Astrocyte of the hippocampus (primary cell): ENCODE measurements at regions not wholly inside any gene's neighbourhood (a gene's known extent, or its start where the extent isn't known, plus 50 kb on each side); places are given as distances from the start of the nearest gene placed in this dataset.
"Not testable (repeated sequence)": the region's sequence is repeated elsewhere in the genome, so short reads cannot be mapped to it uniquely, and the experiment has no call there.

Experiments
- DNase-seq: peaks from one replicate; pipeline ENCODE4 v3.0.0; 2011; ENCODE audit warnings: low read depth, low spot score

DNA sequence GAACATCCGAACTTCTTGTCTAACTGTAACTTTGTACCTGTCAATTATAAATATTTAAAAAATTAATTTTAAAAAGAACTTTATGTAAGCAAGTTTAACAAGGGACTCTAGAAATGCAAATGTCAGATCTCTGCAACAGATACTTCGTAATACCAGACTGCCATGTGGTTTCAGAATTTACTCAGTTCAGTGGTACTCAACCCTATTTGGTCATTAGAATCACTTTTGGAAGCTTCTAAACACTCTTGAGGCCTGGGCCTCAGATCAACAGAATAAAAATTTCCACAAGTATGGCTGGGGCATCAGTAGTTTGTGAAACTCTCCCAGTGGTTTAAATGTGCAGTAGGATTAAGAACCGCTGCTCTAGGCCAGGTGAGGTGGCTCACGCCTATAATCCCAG lies 139.5 kb upstream of the SMYD2 start:
- DNase-seq = no peak

DNA sequence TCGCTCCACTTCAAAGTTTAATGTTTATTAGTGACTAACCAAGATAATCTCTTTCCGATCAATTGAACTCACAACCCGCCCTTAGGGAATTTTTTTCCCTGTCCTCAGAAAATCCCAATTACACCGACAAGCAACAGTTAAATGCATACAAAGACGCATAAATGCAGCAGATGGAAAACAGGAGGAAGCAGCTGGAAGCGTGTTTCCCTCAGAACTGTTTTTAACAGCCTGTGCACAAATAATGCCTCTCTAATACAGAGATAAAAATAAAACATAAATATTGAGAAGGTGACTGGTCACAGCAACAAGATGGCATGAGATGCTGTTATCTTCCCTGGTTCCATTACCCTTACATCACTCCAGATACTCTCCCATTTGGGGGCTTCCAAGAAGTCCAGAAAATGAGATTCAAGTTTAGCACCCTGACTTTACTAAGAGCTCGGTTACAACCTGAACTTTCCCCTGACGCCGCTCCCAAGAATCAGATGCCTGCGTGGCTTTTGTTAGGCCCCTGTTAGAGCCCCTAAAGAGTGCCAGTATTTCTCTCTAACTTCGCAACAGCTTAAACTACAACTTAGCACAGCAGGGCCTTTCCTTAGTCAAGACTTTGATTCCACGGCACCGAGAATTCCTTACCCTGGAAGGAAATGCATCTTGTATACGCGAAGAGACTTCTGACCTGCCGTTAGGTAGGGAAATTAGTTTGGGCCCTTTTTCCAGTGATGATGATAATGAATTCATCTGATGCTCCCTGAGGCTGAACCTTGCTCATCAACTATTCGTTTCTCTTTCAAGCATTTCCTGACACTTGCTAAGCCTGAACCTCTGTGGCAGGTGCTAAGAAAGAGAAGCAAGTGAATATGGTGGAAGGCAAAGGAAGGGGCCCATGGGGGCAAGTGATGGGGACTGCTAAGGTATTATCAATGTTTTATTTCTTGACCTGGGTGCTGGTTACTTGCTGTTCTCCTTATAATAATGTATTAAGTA lies 137.7 kb upstream of the SMYD2 start:
- no peak for DNase-seq

GRCh38 chr1:214144521-214144920 lies 136.4 kb upstream of the SMYD2 start:
- not testable (repeated sequence) for DNase-seq

GRCh38 chr1:214146523-214146922 lies 134.4 kb upstream of the SMYD2 start:
- DNase-seq = peak; percentile 37

DNA sequence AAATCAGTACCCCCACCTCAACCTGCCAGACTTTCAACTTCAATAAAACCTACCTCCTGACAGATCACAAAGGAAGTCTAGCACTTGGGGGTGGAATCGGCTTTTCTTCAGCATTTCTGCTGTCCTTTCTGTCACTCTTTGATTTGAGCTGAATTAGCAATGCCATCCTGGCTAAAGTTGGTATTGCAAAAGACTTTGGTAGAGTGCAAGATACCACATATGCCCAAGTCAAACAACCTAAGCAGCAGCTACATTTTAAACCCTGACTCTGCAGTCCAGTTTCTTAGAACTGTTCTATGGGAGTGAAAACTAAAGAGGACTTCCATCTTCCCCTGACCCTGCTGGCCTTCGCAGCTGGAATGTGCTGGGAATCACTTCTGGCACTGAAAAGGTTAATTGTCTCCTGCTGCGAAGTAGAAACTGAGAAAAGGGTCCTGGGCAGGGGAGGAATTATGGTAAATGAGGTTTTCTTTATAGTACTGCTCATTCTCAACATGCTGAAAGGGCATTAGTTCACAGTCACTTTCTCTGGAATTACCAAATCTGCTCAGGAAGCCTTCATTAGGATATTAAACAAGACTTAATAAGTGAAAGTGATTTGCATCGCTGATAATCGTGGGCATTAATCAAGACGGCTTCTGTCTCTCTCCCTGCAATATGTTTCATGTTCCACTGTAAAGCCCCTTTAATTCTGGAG lies 126.2 kb upstream of the SMYD2 start:
- no peak for DNase-seq

DNA sequence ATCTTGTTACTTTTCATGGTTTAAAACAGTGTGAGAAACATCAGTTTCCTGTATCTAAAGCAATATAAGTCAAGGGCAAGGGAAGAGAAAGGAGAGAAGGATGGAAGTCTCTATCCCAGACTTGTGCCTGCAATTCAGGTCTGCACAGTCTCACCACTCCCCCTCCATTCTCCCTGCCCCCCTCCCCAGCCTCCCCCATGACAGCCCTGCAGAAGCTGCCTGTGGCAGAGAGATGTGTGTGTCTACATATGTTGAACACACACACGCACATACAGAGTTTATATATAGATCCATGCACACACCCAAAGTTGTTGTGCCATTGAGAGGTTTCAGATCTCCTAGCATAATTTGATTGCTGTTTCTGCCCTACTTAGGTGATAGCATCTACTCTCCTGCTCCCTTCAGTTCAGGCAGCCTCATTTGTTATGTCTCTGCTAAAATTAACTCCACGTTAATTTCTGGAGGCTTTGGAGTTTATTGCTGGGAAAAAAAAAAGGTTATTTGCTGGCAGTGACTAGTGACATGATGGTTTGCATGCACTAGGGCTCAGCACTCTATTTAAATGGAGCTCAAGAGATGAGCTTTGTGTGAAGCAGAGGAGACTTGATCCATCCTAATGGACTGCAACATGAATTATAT lies 124.9 kb upstream of the SMYD2 start:
- no peak for DNase-seq

DNA sequence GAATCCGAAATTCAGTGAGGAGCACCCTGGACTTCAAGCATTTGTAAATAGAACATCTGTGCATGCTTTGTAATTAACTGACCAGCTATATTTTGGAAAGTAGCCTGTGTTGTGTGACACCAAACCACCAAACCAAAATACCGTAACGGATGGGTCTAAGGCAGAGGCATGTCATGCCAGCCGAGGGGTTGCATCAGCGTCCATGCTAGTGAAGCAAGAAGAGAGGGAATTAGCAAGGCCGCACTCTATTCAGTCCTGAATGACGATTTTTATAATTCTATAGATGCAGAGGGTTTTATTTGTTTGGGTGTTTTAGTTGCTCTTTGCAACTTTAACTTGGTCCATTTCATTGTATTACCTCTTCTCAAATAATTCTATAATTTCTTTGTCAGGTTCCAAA lies 116.8 kb upstream of the SMYD2 start:
- DNase-seq = no peak

DNA sequence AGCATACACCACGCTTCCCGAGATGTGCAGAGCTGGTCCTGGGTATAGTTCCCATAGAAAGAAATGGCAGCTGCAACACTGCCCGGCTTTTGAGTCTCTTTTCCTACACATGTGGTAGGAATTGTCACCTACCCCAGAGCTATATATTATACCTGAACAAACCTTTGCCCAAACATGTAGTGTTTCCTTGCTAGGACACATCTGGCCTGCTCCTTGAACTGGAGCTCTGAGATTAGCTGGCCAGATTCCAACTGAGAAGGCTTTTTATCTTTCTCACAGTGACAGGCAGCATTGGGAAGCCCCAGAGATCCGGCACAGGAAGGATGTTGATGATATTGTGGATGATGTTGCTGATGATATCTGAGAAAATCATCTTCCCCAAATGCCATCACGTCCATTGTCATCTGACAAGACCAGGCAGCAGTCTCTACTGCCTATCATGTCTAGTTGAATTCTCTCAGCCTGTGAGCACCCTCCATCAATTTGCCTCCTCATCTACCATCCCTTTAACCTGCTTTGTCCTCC lies 115.0 kb upstream of the SMYD2 start:
- DNase-seq = no peak

GRCh38 chr1:214174508-214175199 lies 106.3 kb upstream of the SMYD2 start:
- no peak for DNase-seq

- DNase-seq = no peak
Measured at GRCh38 chr1:214178102-214178501, 102.9 kb upstream of the SMYD2 start.

GRCh38 chr1:214184992-214185391 lies 96.0 kb upstream of the SMYD2 start:
- DNase-seq = no peak

DNA sequence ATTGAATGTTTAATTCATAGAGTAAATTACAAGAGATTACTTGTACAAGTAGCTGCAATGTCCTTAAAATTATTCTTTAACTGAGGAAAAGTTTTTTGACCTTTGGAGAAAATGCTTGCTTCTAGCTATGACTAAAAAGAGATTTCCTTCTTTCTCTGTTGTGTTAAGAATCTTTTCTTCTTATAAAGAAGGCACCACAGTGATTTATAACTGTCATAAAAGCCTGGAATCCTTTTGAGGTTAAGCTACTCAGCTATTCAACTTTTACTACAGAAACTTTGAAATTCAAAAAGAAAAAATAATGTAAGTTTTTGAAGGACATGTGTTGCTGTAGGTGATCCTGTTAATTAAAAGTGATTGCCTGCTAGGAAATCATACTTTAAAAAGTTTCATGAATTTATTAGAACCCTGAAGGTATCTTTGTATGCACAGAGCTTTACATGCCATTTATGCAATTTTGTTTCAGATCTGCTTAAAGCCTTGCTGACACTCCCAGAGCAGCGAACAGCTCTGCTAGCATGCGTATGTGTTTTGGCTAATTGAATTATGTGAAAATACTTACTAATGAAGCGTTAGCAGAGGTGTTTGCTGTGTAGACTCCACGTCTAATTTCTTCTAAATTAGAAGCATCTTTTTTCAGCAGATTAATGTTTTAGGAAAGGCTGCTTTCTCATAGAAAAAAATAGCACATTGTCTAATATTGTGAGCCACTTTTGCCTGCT lies 94.7 kb upstream of the SMYD2 start:
- no peak for DNase-seq

DNA sequence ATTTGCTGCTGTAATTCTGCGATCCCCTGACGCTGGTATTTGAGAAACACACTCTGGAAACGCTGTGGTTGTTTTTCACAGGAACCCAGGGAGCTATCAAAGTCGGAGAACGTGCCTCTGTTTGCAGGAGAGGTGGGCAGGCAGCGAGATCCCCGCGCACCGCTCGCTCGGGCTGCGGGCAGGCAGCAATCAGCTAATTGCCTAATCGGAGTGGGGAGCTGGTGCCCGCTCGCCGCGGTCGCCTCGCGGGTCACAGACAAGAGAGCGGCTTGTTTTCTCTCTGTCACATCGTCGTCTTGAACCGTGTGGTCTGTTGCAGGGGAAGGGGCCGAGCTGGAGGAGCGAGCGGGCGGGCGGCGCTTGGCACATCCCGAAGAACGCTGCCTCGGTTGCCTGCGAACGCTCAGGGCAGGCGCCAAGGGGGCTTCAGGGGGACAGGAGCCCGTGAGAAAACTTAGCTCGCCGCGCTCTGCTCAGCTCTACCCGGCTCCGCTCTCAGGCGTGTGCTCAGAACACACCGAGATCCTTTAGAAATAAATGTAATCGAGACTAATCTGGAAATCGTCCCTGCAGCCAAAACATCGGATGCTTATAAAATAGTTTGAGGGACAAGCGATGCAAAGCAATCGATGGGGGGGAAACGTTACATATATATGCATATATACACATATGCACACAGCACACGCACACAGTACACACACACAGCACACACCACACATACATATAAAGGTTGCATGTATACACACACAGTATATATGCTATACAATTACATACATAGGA lies 93.6 kb upstream of the SMYD2 start:
- DNase-seq = peak; percentile 44

- DNase-seq = peak; percentile 17
Measured at GRCh38 chr1:214187933-214188332, 93.0 kb upstream of the SMYD2 start.

DNA sequence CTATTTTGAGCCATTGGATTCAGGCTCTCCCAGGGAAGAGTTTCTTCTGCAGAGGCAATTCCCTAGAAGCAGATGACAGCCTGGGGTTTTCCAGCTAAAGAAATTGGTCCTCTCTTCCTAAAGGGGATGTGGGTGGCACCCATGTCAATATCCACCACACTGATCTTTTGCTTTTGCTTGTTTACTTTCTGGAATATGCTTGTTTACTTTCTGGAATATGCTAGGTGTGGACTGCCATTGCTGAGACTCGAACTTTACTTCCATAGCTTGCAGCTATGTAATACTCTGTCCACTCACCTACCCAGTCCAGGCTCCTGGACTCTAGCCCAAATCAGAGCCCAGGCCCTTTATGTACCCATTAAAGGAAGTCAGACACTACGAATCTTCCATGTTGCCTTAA lies 92.1 kb upstream of the SMYD2 start:
- DNase-seq = no peak

GRCh38 chr1:214192825-214193643 lies 87.9 kb upstream of the SMYD2 start:
- peak; percentile 65 for DNase-seq

GRCh38 chr1:214193691-214194090 lies 87.3 kb upstream of the SMYD2 start:
- DNase-seq = no peak

GRCh38 chr1:214198571-214198970 lies 82.4 kb upstream of the SMYD2 start:
- DNase-seq = no peak

- DNase-seq = no peak
Measured at GRCh38 chr1:214199585-214199984, 81.4 kb upstream of the SMYD2 start.
